ENCODE measurements at regions not wholly inside any gene's neighbourhood (a gene's known extent, or its start where the extent isn't known, plus 50 kb on each side); places are given as distances from the start of the nearest gene placed in this dataset.

DNA sequence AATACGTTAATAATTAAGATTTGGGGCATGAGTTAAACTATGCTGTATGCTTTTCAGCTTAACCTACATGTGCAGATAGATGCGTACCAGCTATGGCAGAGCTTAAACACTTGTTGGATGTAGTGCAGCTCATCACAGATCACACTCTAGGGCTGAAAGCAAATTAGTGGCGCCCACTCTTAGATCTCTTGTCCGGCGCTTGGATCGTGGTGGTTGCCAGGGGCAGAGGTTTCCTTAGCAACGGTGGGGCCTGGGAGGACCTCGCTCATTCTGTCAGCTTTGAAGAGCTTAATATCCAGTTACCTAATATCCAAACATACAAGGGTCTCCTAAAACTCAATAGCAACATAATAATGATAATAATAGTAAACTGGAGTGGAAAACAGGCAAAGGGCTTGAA lies 548.2 kb upstream of the PFKP start:
- TF ChIP-seq ZNF48 (tag by site-specific recombination; IDR thresholded peaks at IDR 0.05) (no peak), ZNF423 (tag by site-specific recombination; IDR thresholded peaks at IDR 0.05) (no peak)
- TF ChIP-seq, protein P1, sequence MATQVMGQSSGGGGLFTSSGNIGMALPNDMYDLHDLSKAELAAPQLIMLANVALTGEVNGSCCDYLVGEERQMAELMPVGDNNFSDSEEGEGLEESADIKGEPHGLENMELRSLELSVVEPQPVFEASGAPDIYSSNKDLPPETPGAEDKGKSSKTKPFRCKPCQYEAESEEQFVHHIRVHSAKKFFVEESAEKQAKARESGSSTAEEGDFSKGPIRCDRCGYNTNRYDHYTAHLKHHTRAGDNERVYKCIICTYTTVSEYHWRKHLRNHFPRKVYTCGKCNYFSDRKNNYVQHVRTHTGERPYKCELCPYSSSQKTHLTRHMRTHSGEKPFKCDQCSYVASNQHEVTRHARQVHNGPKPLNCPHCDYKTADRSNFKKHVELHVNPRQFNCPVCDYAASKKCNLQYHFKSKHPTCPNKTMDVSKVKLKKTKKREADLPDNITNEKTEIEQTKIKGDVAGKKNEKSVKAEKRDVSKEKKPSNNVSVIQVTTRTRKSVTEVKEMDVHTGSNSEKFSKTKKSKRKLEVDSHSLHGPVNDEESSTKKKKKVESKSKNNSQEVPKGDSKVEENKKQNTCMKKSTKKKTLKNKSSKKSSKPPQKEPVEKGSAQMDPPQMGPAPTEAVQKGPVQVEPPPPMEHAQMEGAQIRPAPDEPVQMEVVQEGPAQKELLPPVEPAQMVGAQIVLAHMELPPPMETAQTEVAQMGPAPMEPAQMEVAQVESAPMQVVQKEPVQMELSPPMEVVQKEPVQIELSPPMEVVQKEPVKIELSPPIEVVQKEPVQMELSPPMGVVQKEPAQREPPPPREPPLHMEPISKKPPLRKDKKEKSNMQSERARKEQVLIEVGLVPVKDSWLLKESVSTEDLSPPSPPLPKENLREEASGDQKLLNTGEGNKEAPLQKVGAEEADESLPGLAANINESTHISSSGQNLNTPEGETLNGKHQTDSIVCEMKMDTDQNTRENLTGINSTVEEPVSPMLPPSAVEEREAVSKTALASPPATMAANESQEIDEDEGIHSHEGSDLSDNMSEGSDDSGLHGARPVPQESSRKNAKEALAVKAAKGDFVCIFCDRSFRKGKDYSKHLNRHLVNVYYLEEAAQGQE (tag by site-specific recombination; IDR thresholded peaks at IDR 0.05) = no peak
